Erythroblast (primary cell): ENCODE measurements at regions not wholly inside any gene's neighbourhood (a gene's known extent, or its start where the extent isn't known, plus 50 kb on each side); places are given as distances from the start of the nearest gene placed in this dataset.

ENCODE experiments used
- GATA1 ChIP-seq: IDR thresholded peaks from 2 replicates; pipeline ENCODE4 v1.6.1; 2011; ENCODE audit warnings: low read depth, mild to moderate bottlenecking, control low read depth, low read length, moderate library complexity
- POLR2A ChIP-seq: IDR thresholded peaks from 2 replicates; pipeline ENCODE4 v1.6.1; 2011; ENCODE audit warnings: mild to moderate bottlenecking, low read length

- TF ChIP-seq POLR2A (no peak), GATA1 (no peak)
These were observed 827.7 kb downstream of the TNS3 start for GRCh38 chr7:46754140-46754720.
